Motor neuron (in vitro differentiated cells): ENCODE measurements at regions not wholly inside any gene's neighbourhood (a gene's known extent, or its start where the extent isn't known, plus 50 kb on each side); places are given as distances from the start of the nearest gene placed in this dataset.
"Not testable (repeated sequence)": the region's sequence is repeated elsewhere in the genome, so short reads cannot be mapped to it uniquely, and the experiment has no call there.

Source experiments
- ATAC-seq, 8 experiments: fragments of 200-7000 bp; cut with Tn5 transposase; replicated peaks in 6 of 8; 2 replicates each; pipeline ENCODE4 v1.8.0; 2021; ENCODE audit warnings: mild to moderate bottlenecking in 8 of 8, moderate library complexity in 8 of 8
- H3K27ac ChIP-seq, 2 donors: fragments of 250-450 bp; sonication (Bioruptor Pico); 2 replicates each; pipeline ENCODE4 v1.9.0; 2021; ENCODE audit warnings: antibody characterized with exemption in 2 of 2, mild to moderate bottlenecking in 2 of 2, moderate library complexity in 1 of 2
- H3K4me1 ChIP-seq, 2 donors: fragments of 250-450 bp; sonication (Bioruptor Pico); replicated peaks in 1 of 2; 2 replicates each; pipeline ENCODE4 v1.6.1; 2021; ENCODE audit warnings: antibody characterized with exemption in 2 of 2, mild to moderate bottlenecking in 2 of 2, moderate library complexity in 1 of 2
- H3K4me3 ChIP-seq, 5 donors: fragments of 250-450 bp; sonication (Bioruptor Pico); 2 replicates each; pipeline ENCODE4 v1.9.0; 2021; ENCODE audit warnings: antibody characterized with exemption in 5 of 5, mild to moderate bottlenecking in 5 of 5, moderate library complexity in 4 of 5
- WGBS, 10 experiments: fragments of 450-650 bp; shearing (Covaris generic); methylation state at CpG; one replicate each; pipeline ENCODE4 v1.0.0; 2022; 5-methylcytosine and 5-hydroxymethylcytosine counted together
- in situ Hi-C, 9 experiments: fragments of 400-800 bp; cut with MboI; loops; one replicate each; pipeline ENCODE4 v1.15.0; 2021; ENCODE audit warnings: low sequenced_read_pairs in 9 of 9, low pct_unique_long_range_greater_than_20kb in 2 of 9; ENCODE audit not compliant: unreplicated experiment in 9 of 9

DNA sequence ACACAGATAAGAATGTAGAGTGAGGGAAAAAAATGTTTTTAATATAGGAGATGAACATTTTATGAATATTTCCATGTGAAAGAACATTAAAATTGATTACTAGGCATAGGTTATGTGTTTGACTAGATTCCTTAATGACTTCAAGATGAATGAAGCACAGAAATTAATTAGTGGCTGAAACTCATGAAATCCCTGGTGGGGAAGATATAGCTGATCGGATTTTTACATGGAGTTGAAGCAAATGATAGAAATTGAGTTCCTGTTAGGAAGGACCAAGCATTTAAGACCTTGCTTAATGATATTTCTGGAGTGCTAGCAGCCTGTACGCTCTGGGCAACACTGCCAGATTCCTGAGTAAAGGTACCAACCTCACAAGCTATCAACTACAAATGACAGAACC lies 68.9 kb upstream of the IVNS1ABP start:
- H3K4me3 ChIP-seq = no peak overlapping the region
- H3K4me1 ChIP-seq = no peaks in the 10 kb centered on the region
- in situ Hi-C loops = no loop called here
- no peak for ATAC-seq
- no peak overlapping the region for H3K27ac ChIP-seq
- WGBS, 10 experiments = 60 to 100% (median 88%) methylated on average over 1 to 2 of the region's 2 CpGs; no CpG with 5 or more reads in 2 of the 10 experiments

DNA sequence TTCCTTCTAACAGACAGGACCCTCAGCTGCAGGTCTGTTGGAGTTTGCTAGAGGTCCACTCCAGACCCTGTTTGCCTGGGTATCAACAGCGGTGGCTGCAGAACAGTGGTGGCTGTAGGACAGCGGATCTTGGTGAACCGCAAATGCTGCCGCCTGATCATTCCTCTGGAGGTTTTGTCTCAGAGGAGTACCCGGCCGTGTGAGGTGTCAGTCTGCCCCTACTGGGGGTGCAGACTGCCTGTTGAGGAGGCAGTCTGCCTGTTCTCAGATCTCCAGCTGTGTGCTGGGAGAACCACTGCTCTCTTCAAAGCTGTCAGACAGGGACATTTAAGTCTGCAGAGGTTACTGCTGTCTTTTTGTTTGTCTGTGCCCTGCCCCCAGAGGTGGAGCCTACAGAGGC lies 66.8 kb upstream of the IVNS1ABP start:
- in situ Hi-C loops, ATAC-seq: not testable (repeated sequence)

DNA sequence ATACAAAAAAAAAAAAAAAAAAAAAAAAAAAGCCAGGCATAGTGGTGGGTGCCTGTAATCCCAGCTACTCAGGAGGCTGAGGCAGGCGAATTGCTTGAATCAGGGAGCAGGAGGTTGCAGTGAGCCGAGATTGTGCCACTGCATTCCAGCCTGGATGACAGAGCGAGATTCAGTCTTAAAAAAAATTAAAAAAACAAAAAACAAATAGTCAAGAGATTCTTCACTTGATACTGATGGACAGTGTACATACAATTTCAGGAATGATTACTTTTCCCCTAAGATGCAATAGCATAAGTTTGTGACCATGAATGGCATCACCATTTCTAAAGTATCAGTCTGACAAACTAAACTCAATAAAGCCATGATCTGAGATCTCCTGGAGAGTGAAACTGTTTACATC lies 60.8 kb upstream of the IVNS1ABP start:
- ATAC-seq = no peak
- Histone ChIP-seq H3K27ac (no peak overlapping the region), H3K4me3 (no peak overlapping the region), H3K4me1 (no peaks in the 10 kb centered on the region)
- 83 to 100% (median 97%) methylated on average over 1 to 3 of the region's 3 CpGs for WGBS, 10 experiments
- in situ Hi-C loops = no loop called here

More for the DNA sequence above, 66.8 kb upstream of the IVNS1ABP start:
- not testable (repeated sequence) for H3K27ac ChIP-seq, H3K4me1 ChIP-seq, H3K4me3 ChIP-seq
- no CpG with 5 or more reads among the region's 6 CpGs for WGBS, 10 experiments

DNA sequence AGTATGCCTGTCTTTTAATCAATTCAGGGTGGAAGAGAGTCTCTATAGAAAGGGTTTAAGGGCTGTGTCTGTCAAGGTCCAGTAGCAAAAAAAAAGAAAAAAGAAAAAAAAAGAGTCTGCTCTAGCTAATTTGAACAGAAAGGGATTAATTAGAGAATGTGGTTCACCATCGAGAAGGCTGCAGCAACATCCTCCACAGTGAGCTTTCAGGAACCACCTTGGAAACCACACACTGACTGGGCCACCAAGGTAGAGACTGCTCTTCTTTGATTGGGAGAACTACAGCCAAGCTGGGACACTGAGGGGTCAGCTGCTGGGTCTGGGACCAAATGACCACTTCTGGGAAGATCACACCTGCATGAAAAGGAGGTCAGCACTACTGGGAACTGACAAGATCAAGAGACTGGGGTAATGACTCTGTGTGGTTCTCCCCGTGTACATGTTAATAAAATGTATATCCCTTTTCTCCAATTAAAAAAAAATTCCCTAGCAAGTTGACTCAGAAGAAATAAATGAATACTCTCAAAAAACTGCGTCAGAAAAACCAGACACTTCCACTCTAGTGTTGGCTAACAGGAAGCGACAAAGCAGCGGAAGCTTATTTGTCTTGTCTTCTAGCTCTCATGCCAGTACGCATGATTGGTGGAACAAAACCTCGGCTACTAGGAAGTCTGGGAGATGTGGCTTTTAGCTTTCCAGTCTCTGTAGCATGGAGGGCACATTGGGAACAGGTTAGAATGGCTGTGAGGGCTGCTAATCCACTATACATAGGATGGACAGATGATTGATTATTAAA lies 60.0 kb upstream of the IVNS1ABP start:
- no peak for ATAC-seq
- H3K4me3 ChIP-seq = no peak overlapping the region
- no peaks in the 10 kb centered on the region for H3K4me1 ChIP-seq
- 44 to 97% (median 72%) methylated on average over 2 to 7 of the region's 7 CpGs for WGBS, 10 experiments
- H3K27ac ChIP-seq = no peak overlapping the region
- in situ Hi-C loops = no loop called here

DNA sequence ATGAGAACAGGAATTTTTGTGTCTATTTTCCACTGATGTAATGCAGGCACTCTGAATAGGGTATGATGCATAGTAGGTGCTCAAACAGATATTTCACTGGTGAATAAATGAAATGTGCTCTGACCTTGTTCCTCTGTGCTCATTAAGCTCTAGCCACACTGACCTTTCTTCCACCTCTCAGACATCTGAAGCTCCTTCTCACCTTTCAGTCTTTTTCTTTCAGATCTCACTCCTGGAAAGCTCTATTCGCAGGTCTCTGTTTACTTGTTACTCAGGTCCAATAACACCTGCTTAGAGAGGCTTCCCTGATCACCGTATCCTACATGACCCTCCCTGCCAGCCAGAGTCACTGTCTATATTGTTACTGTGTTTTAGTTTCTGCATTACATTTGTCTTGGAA lies 59.2 kb upstream of the IVNS1ABP start:
- 73 to 100% (median 98%) methylated on average over 1 to 2 of the region's 2 CpGs; no CpG with 5 or more reads in 2 of the 10 experiments for WGBS, 10 experiments
- no peak overlapping the region for H3K27ac ChIP-seq
- H3K4me3 ChIP-seq = no peak overlapping the region
- no peak for ATAC-seq
- in situ Hi-C loops = no loop called here
- H3K4me1 ChIP-seq = no peaks in the 10 kb centered on the region

DNA sequence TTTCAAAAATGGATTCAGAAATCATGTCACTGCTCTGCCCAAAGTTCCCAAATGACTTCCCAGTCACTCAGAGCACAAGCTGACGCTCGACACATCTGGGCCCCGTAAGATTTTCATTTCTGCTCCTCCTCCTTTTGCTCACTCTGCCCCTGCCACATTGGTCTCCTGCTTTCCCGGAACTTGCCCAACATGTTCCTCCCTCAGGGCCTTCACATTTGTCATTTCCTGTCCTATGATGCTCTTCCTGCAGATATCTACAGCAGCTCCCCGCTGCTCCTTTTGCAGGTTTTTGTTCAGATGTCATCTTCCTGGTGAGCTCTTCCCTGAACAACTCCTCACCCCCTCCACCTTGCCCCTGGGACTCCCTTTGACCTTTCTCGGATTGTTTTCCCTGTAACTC lies 58.5 kb upstream of the IVNS1ABP start:
- no peak for ATAC-seq
- no peak overlapping the region for H3K4me3 ChIP-seq
- no peak overlapping the region for H3K27ac ChIP-seq
- in situ Hi-C loops = no loop called here
- 52 to 100% (median 83%) methylated on average over 1 to 6 of the region's 6 CpGs for WGBS, 10 experiments
- H3K4me1 ChIP-seq = no peaks in the 10 kb centered on the region

DNA sequence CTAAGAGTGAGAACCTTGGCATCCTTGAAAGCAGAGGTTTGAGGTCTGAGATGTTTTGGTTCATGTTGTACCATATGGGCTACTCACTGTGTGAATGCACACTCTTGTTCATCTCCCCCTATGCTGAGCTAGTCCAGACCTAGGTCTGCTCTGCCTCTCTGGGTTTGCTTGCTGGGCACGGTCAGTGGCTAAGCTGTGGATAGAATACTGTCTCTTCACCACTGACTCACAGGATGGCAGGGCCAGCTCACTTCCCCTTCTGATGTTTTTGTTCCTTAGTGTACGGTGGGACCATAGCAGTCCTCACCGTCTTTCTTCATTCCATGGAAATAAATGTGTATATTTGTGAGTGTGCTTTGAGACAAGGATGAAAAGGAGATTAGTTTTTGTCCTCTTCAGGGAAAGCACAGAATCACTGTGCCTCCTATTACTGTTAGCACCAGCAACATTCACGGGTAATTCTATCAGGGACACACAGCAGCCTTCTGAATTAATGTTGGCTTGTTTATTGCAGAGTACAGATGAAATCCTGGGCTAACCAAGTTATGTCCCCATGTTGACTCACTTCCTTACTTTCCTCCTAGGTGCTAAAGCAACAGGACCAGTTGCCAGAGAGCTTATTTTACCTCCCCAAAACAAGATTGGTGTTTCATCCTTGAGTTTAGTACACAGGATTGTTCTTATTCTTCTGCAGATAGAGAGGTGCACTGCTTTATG lies 56.9 kb upstream of the IVNS1ABP start:
- in situ Hi-C loops = no loop called here
- WGBS, 10 experiments = 4 to 100% (median 87%) methylated on average over 1 to 4 of the region's 4 CpGs; no CpG with 5 or more reads in 1 of the 10 experiments
- no peak for ATAC-seq
- no peaks in the 10 kb centered on the region for H3K4me1 ChIP-seq
- no peak overlapping the region for H3K4me3 ChIP-seq
- H3K27ac ChIP-seq = no peak overlapping the region

DNA sequence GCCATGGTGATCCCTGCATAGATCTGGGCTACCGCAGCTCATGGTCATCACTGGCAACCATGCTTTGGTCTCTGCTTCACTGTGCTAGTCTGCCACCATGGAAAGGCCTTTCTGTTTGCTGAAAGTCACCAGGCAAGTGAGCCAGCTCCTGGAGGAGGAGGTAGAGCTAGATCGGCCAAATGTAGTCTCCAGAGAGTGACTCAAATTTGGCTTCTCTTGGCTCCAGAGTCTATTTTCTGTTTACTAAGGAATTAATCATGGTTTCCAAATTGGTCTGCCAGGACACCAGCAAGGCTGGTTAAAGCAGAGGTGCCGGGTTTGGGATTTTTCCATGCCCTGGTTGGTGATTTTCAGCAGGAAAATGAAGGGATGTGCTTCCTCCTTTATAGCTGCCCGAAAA lies 52.7 kb upstream of the IVNS1ABP start:
- WGBS, 10 experiments = 34 to 100% (median 84%) methylated on average over 1 to 4 of the region's 4 CpGs
- in situ Hi-C loops = no loop called here

DNA sequence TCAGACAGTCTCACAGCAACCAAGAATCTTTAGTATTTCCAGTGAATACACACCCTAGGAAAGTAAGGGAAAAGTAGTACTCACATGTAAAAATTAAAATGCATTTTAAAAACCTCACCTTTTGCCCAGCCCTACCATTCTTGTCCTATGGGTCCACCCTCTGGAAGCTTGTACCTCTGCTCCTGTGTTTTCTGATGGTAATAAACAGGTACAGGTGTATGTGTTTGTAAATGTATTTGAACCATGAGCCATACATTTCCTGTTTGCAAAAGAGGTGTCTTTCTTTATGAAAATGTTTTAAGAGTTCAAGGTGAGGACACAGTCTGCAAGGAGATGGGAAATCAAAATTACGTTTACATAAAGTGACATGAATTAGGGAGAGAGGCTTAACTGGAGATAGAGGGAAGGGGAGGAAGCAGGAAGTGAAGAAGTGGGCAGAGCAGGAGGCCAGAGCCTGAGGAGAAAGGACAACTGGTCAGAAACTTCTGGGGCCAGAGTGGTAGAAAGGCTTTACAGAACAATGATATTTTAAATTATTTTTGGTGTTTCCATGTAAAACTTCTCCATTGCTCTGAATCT lies 52.0 kb upstream of the IVNS1ABP start:
- H3K27ac ChIP-seq = no peak overlapping the region
- 57 to 100% (median 100%) methylated on average over 1 of the region's 1 CpG; no CpG with 5 or more reads in 2 of the 10 experiments for WGBS, 10 experiments
- H3K4me3 ChIP-seq = no peak overlapping the region
- no peaks in the 10 kb centered on the region for H3K4me1 ChIP-seq
- ATAC-seq = no peak
- in situ Hi-C loops = no loop called here

More for the DNA sequence above, 52.7 kb upstream of the IVNS1ABP start:
- Histone ChIP-seq H3K4me3 (no peak overlapping the region), H3K27ac (no peak overlapping the region), H3K4me1 (no peaks in the 10 kb centered on the region)
- ATAC-seq = no peak

DNA sequence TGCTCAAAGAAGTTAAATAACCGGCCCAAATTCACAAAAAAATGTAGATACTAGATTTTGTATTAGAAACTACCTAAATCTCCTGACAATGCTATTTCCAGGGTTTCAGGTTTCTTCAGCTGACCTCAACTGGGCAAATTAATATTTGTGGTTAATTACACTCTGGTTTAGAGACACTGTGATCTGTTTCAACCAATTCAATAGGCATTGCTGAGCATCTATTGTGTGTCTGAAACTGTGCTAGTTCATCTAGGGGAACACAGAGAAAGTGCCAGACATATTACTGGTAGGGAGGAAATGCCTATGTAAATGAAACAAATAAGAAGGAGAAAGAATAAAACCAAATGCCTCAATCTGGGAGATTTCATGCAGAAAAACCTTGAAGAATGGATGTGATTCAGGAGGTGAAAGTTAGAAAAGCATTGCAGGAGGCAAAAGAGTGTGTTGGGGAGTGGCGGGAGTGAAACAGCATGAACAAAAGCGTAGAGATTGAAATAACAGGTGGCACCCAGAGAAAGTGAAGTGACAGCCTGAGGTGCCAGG lies 51.3 kb upstream of the IVNS1ABP start:
- 69 to 97% (median 88%) methylated on average over 2 to 3 of the region's 3 CpGs for WGBS, 10 experiments
- no peak overlapping the region for H3K4me3 ChIP-seq
- no peaks in the 10 kb centered on the region for H3K4me1 ChIP-seq
- in situ Hi-C loops = no loop called here
- peak in 2 of 8 experiments; percentile 26 to 32 for ATAC-seq
- H3K27ac ChIP-seq = no peak overlapping the region

DNA sequence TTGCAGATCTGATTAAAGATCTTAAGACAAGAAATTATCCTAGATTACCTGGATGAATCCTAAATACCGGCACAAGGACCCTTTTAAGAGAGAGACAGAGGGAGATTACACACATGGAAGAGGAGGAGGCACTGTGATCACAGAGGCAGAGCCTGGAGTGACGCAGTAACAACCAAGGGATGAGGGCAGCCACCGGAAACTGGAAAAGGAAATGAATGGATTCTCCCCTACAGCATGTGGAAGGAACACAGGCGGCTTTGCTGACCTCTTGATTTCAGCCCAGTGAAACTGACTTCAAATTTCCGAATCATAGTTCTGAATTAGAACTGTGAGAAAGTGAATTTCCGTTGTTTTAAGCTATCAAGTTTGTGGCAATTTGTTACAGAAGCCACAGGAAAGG lies 50.2 kb upstream of the IVNS1ABP start:
- no peak for ATAC-seq
- 43 to 100% (median 93%) methylated on average over 1 to 6 of the region's 6 CpGs for WGBS, 10 experiments
- in situ Hi-C loops = no loop called here
- Histone ChIP-seq H3K27ac (no peak overlapping the region), H3K4me1 (no peaks in the 10 kb centered on the region), H3K4me3 (no peak overlapping the region)
